ENCODE measurements at regions not wholly inside any gene's neighbourhood (a gene's known extent, or its start where the extent isn't known, plus 50 kb on each side); places are given as distances from the start of the nearest gene placed in this dataset.

- no peaks in the 10 kb centered on the region for H3K36me3 Mint-ChIP-seq (ENCODE audit: insufficient read depth in 1 of 3, low read depth in 3 of 3)
- Histone ChIP-seq H3T11ph (ENCODE audit: low read length) (no peak overlapping the region), H3K56ac (ENCODE audit: insufficient read length, low read depth, low read length) (no peak overlapping the region), H2BK120ac (ENCODE audit: low read depth, low read length, poor library complexity, severe bottlenecking) (no peak overlapping the region), H3K4me2 (ENCODE audit: insufficient read depth, insufficient read length, low read length) (no peak overlapping the region), H2BK12ac (ENCODE audit: insufficient read length, low read depth, low read length) (no peak overlapping the region), H3K79me2 (ENCODE audit: insufficient read depth, low read length) (no peaks in the 10 kb centered on the region), H2BK20ac (ENCODE audit: low read depth, low read length, poor library complexity, severe bottlenecking) (no peak overlapping the region), H2AK5ac (ENCODE audit: insufficient read length, low read length) (no peak overlapping the region), H4K91ac (ENCODE audit: insufficient read length, low read depth, low read length) (no peak overlapping the region), H4K20me1 (ENCODE audit: control insufficient read depth, insufficient read depth, insufficient read length) (no peaks in the 10 kb centered on the region), H2AFZ (ENCODE audit: low read length) (no peak overlapping the region), H3K23ac (ENCODE audit: insufficient read length, low read depth, low read length) (no peak overlapping the region), H3K9ac (ENCODE audit: extremely low read depth, insufficient read length, low read length) (no peak overlapping the region), H3K18ac (ENCODE audit: insufficient read length, low read depth, low read length) (no peak overlapping the region), H3K4me1 (ENCODE audit: insufficient read depth, low read length) (peaks cover 3% of the 10 kb centered on the region; the same call in 1 of the 2 replicates), H3K9me3 (ENCODE audit: control insufficient read depth, low read depth, low read length) (no peaks in the 10 kb centered on the region), H2BK15ac (ENCODE audit: low read depth, low read length) (no peak overlapping the region), H3K27ac (ENCODE audit: insufficient read length, low read depth, low read length) (no peak overlapping the region), H3K27me3 (ENCODE audit: insufficient read depth, low read length) (no peaks in the 10 kb centered on the region), H3K14ac (ENCODE audit: insufficient read depth, low read length) (no peak overlapping the region), H3K79me1 (ENCODE audit: insufficient read depth, low read depth, low read length, poor library complexity, severe bottlenecking) (no peaks in the 10 kb centered on the region), H2BK5ac (ENCODE audit: insufficient read length, low read length) (no peak overlapping the region), H3K4ac (ENCODE audit: low read depth, low read length) (no peak overlapping the region), H4K5ac (ENCODE audit: insufficient read length, low read depth, low read length) (no peak overlapping the region), H4K8ac (replicated peaks; ENCODE audit: insufficient read length, low read depth, low read length) (no peak overlapping the region), H3K23me2 (ENCODE audit: insufficient read length, low read depth, low read length, poor library complexity, severe bottlenecking) (no peaks in the 10 kb centered on the region)
- no peaks in the 10 kb centered on the region for H3K27me3 Mint-ChIP-seq (ENCODE audit: low read depth)
- H3K4me3 Mint-ChIP-seq: no peak overlapping the region
- peaks cover 10% of the 10 kb centered on the region in 2 experiments for H3K4me1 Mint-ChIP-seq
- H3K9me3 Mint-ChIP-seq: no peaks in the 10 kb centered on the region
- no CpG with 5 or more reads among the region's 3 CpGs for WGBS (ENCODE audit: extremely low coverage, insufficient read length, low lambda C conversion rate)
- DNase-seq: no peak
- no peak for TF ChIP-seq CTCF (conservative IDR thresholded peaks at IDR 0.05)
- H3K27ac Mint-ChIP-seq: no peak overlapping the region
These were observed 169.4 kb upstream of the CNTN1 start for GRCh38 chr12:40522837-40523236.

All from H9 (cell line).